AG09319 (cell line): ENCODE measurements at regions not wholly inside any gene's neighbourhood (a gene's known extent, or its start where the extent isn't known, plus 50 kb on each side); places are given as distances from the start of the nearest gene placed in this dataset.

ENCODE experiments used
- DNase-seq: peaks from one replicate; pipeline ENCODE4 v3.0.0-alpha.2; 2010; ENCODE audit warnings: low read depth; ENCODE audit errors: extremely low read depth
- CTCF ChIP-seq: IDR thresholded peaks from 2 replicates; pipeline ENCODE4 v1.5.1; 2011; ENCODE audit warnings: low read depth, mild to moderate bottlenecking, inconsistent platforms, low read length, moderate library complexity

GRCh38 chr18:39774957-39775598, 2180.0 kb upstream of the PIK3C3 start:
- no peak for DNase-seq
- TF ChIP-seq CTCF: no peak

DNA sequence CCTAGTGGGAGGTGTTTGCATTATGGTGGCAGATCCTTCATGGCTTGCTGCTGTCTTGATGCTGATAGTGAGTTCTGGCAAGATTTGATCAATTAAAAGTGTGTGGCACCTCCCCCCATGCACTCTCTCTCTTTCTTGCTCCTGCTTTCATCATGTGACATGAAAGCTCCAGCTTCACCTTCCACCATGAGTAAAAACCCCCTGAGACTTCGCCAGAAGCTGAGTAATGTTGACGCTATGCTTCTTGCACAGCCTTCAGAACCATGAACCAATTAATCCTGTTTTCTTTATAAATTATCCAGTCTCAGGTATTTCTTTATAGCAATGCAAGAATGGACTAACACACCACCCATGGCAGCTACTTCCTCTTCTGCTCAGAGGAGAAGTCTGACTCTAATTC, 2181.4 kb upstream of the PIK3C3 start:
- no peak for DNase-seq
- TF ChIP-seq CTCF: no peak

DNA sequence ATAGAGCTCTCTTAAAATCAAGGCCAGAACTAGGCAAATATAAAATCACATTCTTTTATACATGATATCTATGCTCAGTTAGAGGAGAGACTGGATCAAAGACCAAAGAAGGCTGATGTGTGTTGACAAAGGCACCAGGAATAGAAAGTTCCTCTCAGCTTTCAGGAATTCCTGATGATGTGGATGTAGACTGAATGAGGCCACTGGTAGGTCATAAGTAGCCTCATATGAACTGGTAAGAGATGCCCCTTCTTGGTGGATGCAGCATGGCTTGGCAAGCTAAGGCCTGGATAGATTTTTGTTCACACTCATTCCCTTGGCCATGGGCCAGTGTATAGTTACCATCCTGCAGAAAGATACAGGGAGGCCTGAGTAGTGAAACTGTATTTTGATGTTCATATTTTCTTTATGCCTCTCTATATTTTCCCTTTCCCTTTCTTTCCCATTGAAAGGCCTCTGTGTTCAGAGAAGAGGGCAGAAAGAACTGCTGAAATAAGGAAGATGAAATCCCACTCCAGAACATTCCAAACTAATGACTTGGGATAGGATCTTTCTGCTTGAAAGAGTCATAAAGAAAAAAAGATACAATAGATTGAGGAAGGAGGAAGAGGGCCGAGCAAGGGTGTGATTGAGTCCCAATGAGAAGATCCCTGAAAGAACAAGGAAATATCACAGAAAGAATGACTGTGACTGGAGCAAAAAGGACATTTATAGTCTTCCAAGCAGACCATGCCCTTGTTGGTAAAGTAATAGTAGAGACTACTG, 2182.7 kb upstream of the PIK3C3 start:
- no peak for DNase-seq
- no peak for TF ChIP-seq CTCF

- TF ChIP-seq CTCF: no peak
- no peak for DNase-seq
Observed at GRCh38 chr18:39770399-39770798, 2184.6 kb upstream of the PIK3C3 start.

GRCh38 chr18:39764873-39765272, 2190.2 kb upstream of the PIK3C3 start:
- TF ChIP-seq CTCF: no peak

DNA sequence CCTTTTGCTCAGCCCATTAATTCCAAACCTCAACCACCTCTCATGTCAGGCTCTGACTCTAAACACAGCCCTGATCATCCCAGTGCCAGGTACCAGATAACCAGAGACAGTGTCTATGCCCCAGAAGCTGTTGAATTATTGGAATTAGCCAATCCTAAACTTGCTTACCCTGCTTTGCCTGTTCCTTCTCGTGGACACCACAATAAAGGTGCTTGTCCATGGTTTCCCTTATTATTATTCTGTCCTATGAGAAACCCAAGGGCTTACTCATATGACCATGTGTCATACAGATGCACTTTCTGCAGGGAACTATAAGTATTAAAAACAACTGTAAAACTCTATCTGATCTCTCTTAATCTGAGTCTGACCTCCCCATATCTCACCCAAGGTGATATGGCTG, 2193.8 kb upstream of the PIK3C3 start:
- TF ChIP-seq CTCF: no peak
- DNase-seq: no peak

More at GRCh38 chr18:39764873-39765272, 2190.2 kb upstream of the PIK3C3 start:
- no peak for DNase-seq

DNA sequence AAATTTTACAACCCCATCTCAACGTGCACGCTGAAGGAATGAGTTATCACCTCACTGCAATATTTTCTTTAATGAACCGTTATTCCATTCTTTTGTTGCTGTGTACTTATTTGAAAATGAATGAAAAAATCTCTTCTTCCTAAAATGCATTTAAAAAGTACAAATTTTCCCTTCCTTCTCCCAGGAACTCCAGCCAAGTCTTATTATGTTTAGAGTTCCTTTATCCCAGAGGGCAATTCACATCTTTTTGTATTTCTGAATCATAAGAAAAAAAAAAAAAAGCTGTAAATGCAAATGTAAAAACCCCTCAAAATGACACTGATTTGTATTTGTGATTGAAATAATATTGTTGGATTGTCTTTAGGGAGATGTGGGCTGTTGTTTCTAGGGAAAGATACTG, 2194.3 kb upstream of the CELF4 start:
- TF ChIP-seq CTCF: no peak
- no peak for DNase-seq
